ENCODE measurements at regions not wholly inside any gene's neighbourhood (a gene's known extent, or its start where the extent isn't known, plus 50 kb on each side); places are given as distances from the start of the nearest gene placed in this dataset.
"Not testable (repeated sequence)": the region's sequence is repeated elsewhere in the genome, so short reads cannot be mapped to it uniquely, and the experiment has no call there.

GRCh38 chr4:24204708-24205107 lies 314.9 kb upstream of the PPARGC1A start:
- TF ChIP-seq ZNF444 (CRISPR knock-in tag; IDR thresholded peaks at IDR 0.05); MYC (IDR thresholded peaks at IDR 0.05; ENCODE audit: low read depth, low read length); MYC (CRISPR knock-in tag; IDR thresholded peaks at IDR 0.05; ENCODE audit: borderline replicate concordance, low read depth); KDM5B (IDR thresholded peaks at IDR 0.05; ENCODE audit: insufficient replicate concordance, low read depth, low read length); DMBX1 (CRISPR knock-in tag; IDR thresholded peaks at IDR 0.05; ENCODE audit: borderline replicate concordance); CTCF (IDR thresholded peaks at IDR 0.05 in 2 of 3, conservative IDR thresholded peaks at IDR 0.05 in 1 of 3; ENCODE audit: insufficient read depth in 2 of 3, low read depth in 1 of 3, low read length in 3 of 3); PHF8 (IDR thresholded peaks at IDR 0.05; ENCODE audit: borderline replicate concordance, low read length): not testable (repeated sequence)
- TF ChIP-seq, protein P1, sequence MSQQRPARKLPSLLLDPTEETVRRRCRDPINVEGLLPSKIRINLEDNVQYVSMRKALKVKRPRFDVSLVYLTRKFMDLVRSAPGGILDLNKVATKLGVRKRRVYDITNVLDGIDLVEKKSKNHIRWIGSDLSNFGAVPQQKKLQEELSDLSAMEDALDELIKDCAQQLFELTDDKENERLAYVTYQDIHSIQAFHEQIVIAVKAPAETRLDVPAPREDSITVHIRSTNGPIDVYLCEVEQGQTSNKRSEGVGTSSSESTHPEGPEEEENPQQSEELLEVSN (IDR thresholded peaks at IDR 0.05; ENCODE audit: borderline replicate concordance in 1 of 2, extremely low read depth in 1 of 2, insufficient read depth in 1 of 2, insufficient read length in 1 of 2, low read depth in 1 of 2, low read length in 1 of 2, poor library complexity in 1 of 2, severe bottlenecking in 1 of 2), result not testable (repeated sequence)
